ENCODE measurements at regions not wholly inside any gene's neighbourhood (a gene's known extent, or its start where the extent isn't known, plus 50 kb on each side); places are given as distances from the start of the nearest gene placed in this dataset.
"Not testable (repeated sequence)": the region's sequence is repeated elsewhere in the genome, so short reads cannot be mapped to it uniquely, and the experiment has no call there.

GRCh38 chr3:18234717-18235335, 190.3 kb downstream of the SATB1 start:
- no peak for DNase-seq

- DNase-seq = no peak
These were observed 191.0 kb downstream of the SATB1 start for GRCh38 chr3:18233987-18234716.

GRCh38 chr3:18232317-18232716, 192.8 kb downstream of the SATB1 start:
- DNase-seq = no peak

- no peak for DNase-seq
These were observed 197.1 kb downstream of the SATB1 start for GRCh38 chr3:18228060-18228459.

- no peak for DNase-seq
These were observed 199.4 kb downstream of the SATB1 start for GRCh38 chr3:18225709-18226108.

- DNase-seq = no peak
These were observed 200.7 kb downstream of the SATB1 start for GRCh38 chr3:18224426-18224825.

- DNase-seq = no peak
These were observed 201.2 kb downstream of the SATB1 start for GRCh38 chr3:18223974-18224373.

- no peak for DNase-seq
These were observed 201.6 kb downstream of the SATB1 start for GRCh38 chr3:18223571-18223970.

- DNase-seq = no peak
These were observed 202.5 kb downstream of the SATB1 start for GRCh38 chr3:18222686-18223085.

- DNase-seq = no peak
These were observed 207.5 kb downstream of the SATB1 start for GRCh38 chr3:18217507-18218174.

- DNase-seq = no peak
These were observed 208.1 kb downstream of the SATB1 start for GRCh38 chr3:18216996-18217395.

- DNase-seq = no peak
These were observed 209.5 kb downstream of the SATB1 start for GRCh38 chr3:18215639-18216038.

- DNase-seq = no peak
These were observed 214.0 kb downstream of the SATB1 start for GRCh38 chr3:18211116-18211515.

GRCh38 chr3:18208856-18209255, 216.3 kb downstream of the SATB1 start:
- no peak for DNase-seq

GRCh38 chr3:18208091-18208490, 217.0 kb downstream of the SATB1 start:
- DNase-seq = no peak

GRCh38 chr3:18207226-18207625, 217.9 kb downstream of the SATB1 start:
- no peak for DNase-seq

GRCh38 chr3:18205701-18206100, 219.4 kb downstream of the SATB1 start:
- not testable (repeated sequence) for DNase-seq

- DNase-seq = no peak
These were observed 223.8 kb downstream of the SATB1 start for GRCh38 chr3:18201315-18201714.

GRCh38 chr3:18199757-18200156, 225.4 kb downstream of the SATB1 start:
- no peak for DNase-seq

- DNase-seq = no peak
These were observed 229.3 kb downstream of the SATB1 start for GRCh38 chr3:18195836-18196235.

GRCh38 chr3:18194431-18194830, 230.7 kb downstream of the SATB1 start:
- no peak for DNase-seq

- DNase-seq = no peak
These were observed 234.5 kb downstream of the SATB1 start for GRCh38 chr3:18190646-18191045.

- no peak for DNase-seq
These were observed 235.7 kb downstream of the SATB1 start for GRCh38 chr3:18189282-18190050.

All from NCI-H446 treated with DMSO at 0.1 percent for 48 hours (cell line).